RWPE1 (cell line): ENCODE measurements at regions not wholly inside any gene's neighbourhood (a gene's known extent, or its start where the extent isn't known, plus 50 kb on each side); places are given as distances from the start of the nearest gene placed in this dataset.

ENCODE experiments used
- CTCF ChIA-PET: fragments of 350-600 bp; sonication (Branson Sonifier 250); formaldehyde crosslinking; extraction: SDS; loops from one replicate; lab custom pipeline; 2021; lab: Yijun Ruan, JAX
- POLR2A ChIA-PET: fragments of 400-600 bp; formaldehyde crosslinking; extraction: SDS; loops from one replicate; lab custom pipeline; 2020; ENCODE audit warnings: antibody characterized with exemption; ENCODE audit not compliant: low non-redundant PET; lab: Yijun Ruan, JAX
- DNase-seq: peaks from one replicate; pipeline ENCODE4 v3.0.0; 2012; ENCODE audit warnings: low spot score
- H3K27ac ChIP-seq: fragments of 450-650 bp; 2 replicates; pipeline ENCODE4 v1.5.1; 2017
- CTCF ChIP-seq: fragments of 450-650 bp; conservative IDR thresholded peaks from 2 replicates; pipeline ENCODE4 v1.5.1; 2017; ENCODE audit warnings: low read depth, mild to moderate bottlenecking

DNA sequence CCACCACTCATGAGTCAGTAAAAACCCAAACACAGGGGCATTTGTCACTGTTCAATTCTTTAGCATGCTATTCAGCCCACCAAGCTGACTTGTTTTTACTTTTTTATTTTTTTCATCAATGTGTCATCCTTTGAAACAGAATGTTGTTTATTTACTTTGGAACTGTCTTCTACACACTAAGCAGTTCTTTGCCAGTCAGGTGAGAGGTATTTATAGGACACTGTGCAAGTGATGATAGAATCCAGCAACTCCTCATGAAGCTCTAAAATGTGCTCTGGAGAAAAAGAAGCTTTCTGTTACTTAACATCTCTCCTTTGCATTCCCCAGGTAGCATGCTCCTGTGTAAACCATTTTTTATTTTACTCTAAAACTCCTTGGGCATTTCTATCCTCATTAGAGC, 582.0 kb upstream of the TMPRSS15 start:
- ChIA-PET CTCF (no interaction called here), POLR2A (interaction anchor here (0.7 kb wide), 1 partner anchor 81 kb away, joined by 4 read pairs; no protein-coding TSS in a partner anchor)
- no peak for DNase-seq
- H3K27ac ChIP-seq = no peak overlapping the region
- TF ChIP-seq CTCF = no peak

- TF ChIP-seq CTCF = no peak
- CTCF ChIA-PET = no interaction called here
Observed at GRCh38 chr21:18986197-18986596, 582.6 kb upstream of the TMPRSS15 start.

DNA sequence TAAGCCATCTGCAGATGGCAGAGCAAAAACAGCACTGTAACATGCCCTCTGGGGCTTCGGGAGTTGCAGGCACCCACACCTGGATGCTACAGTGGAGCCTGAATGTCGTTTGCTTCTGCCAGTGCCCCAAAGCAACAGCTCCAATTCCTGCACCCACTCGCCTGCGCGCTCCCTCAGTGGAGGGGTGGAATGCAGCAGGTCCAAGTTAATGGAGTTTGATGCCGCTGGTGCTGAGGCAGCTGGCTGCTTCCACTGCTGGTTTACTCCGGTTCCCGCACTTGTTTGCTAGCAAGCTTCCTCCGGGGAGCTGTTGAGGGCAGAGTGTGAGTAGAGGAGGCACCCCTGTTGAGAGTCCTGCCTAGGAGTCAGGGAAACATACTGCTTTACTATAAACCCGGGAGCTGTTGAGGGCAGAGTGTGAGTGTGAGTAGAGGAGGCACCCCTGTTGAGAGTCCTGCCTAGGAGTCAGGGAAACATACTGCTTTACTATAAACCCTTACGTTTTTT, 584.0 kb upstream of the TMPRSS15 start:
- POLR2A ChIA-PET = no interaction called here
- CTCF ChIA-PET = interaction anchor here (0.6 kb wide), 1 partner anchor 162 kb away, joined by 3 read pairs; no protein-coding TSS in a partner anchor

More at GRCh38 chr21:18986197-18986596, 582.6 kb upstream of the TMPRSS15 start:
- no peak for DNase-seq
- no peak overlapping the region for H3K27ac ChIP-seq
- POLR2A ChIA-PET = no interaction called here

GRCh38 chr21:18989953-18990495, 586.4 kb upstream of the TMPRSS15 start:
- ChIA-PET POLR2A (no interaction called here), CTCF (no interaction called here)
- no peak for DNase-seq
- TF ChIP-seq CTCF = no peak
- no peak overlapping the region for H3K27ac ChIP-seq

More for the DNA sequence above, 584.0 kb upstream of the TMPRSS15 start:
- DNase-seq = no peak
- no peak overlapping the region for H3K27ac ChIP-seq
- TF ChIP-seq CTCF = no peak

DNA sequence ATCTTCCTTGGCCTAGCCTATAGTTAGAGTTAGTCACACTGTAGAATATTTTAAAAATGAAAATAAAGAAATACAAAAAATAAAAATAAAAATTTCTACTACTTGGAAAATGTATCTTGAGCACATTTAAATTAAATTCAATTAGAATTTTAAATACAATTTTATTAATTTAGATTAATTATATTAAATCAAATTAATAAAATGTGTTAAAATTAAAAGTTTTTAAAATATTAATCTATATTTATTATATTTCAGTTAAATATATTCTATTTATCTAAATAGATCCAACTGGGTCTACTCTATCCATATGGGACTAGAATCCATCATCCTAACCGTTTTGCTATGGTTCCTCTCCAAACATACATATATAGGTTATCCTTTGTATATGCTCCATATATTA, 588.3 kb upstream of the TMPRSS15 start:
- ChIA-PET POLR2A (no interaction called here), CTCF (no interaction called here)
- no peak for TF ChIP-seq CTCF
- no peak for DNase-seq
- H3K27ac ChIP-seq = no peak overlapping the region

- no peak for DNase-seq
- no peak overlapping the region for H3K27ac ChIP-seq
- ChIA-PET CTCF (no interaction called here), POLR2A (no interaction called here)
- TF ChIP-seq CTCF = no peak
Observed at GRCh38 chr21:19010251-19010650, 606.7 kb upstream of the TMPRSS15 start.
